Ovary (tissue), 3 donors: ENCODE measurements at regions not wholly inside any gene's neighbourhood (a gene's known extent, or its start where the extent isn't known, plus 50 kb on each side); places are given as distances from the start of the nearest gene placed in this dataset.

Experiments used
- CTCF ChIP-seq, 3 donors: fragments of 450-650 bp in 2 of 3; fragments of 200-600 bp in 1 of 3; IDR thresholded peaks; one replicate each; pipeline versions ENCODE4 v1.5.1 to v1.8.0; 2016 to 2022; ENCODE audit warnings: antibody characterized with exemption in 3 of 3, mild to moderate bottlenecking in 1 of 3
- EP300 ChIP-seq: sonication (generic); formaldehyde crosslinking; IDR thresholded peaks from one replicate; pipeline ENCODE4 v1.6.1; 2017; ENCODE audit warnings: antibody characterized with exemption
- POLR2A ChIP-seq: fragments of 450-650 bp; IDR thresholded peaks from one replicate; pipeline ENCODE4 v1.6.1; 2017; ENCODE audit warnings: antibody characterized with exemption, mild to moderate bottlenecking, moderate library complexity
- donor health status: DM: no; HTN: no; CAD: no.

GRCh38 chr2:150656002-150656401, 168.5 kb upstream of the RND3 start:
- TF ChIP-seq CTCF (IDR thresholded peaks at IDR 0.05) (no peak), EP300 (no peak), POLR2A (no peak)
